Liver (tissue), 8 donors: ENCODE measurements at regions not wholly inside any gene's neighbourhood (a gene's known extent, or its start where the extent isn't known, plus 50 kb on each side); places are given as distances from the start of the nearest gene placed in this dataset.

Experiments used
- DNase-seq: peaks from one replicate; pipeline ENCODE4 v3.0.0-alpha.2; 2017; ENCODE audit warnings: low spot score
- H3K27ac ChIP-seq, 2 donors: one replicate each; pipeline ENCODE4 v1.7.0; 2013; ENCODE audit warnings: inconsistent platforms in 2 of 2, low read length in 2 of 2, control low read depth in 1 of 2, low read depth in 1 of 2, mild to moderate bottlenecking in 1 of 2
- H3K27me3 ChIP-seq, 4 donors: one replicate each; pipeline versions ENCODE4 v1.6.1 to v1.7.0; 2013; ENCODE audit warnings: low read length in 3 of 4, inconsistent platforms in 1 of 4, mild to moderate bottlenecking in 1 of 4, moderate library complexity in 1 of 4; ENCODE audit not compliant: control insufficient read depth in 4 of 4, insufficient read depth in 4 of 4
- H3K36me3 ChIP-seq, 4 donors: one replicate each; pipeline versions ENCODE4 v1.6.1 to v1.7.0; 2013; ENCODE audit warnings: low read length in 3 of 4, mild to moderate bottlenecking in 3 of 4, low read depth in 1 of 4, moderate library complexity in 1 of 4; ENCODE audit not compliant: control insufficient read depth in 4 of 4, insufficient read depth in 3 of 4
- H3K4me1 ChIP-seq, 4 donors: one replicate each; pipeline versions ENCODE4 v1.6.1 to v1.7.0; 2013; ENCODE audit warnings: low read length in 3 of 4, mild to moderate bottlenecking in 3 of 4, moderate library complexity in 1 of 4; ENCODE audit not compliant: control insufficient read depth in 4 of 4, insufficient read depth in 4 of 4
- H3K4me3 ChIP-seq, 3 donors: one replicate each; pipeline versions ENCODE4 v1.6.1 to v1.7.0; 2013; ENCODE audit warnings: low read length in 3 of 3, control low read depth in 1 of 3, low read depth in 1 of 3, mild to moderate bottlenecking in 1 of 3
- H3K9ac ChIP-seq, 2 donors: one replicate each; pipeline ENCODE4 v1.7.0; 2013; ENCODE audit warnings: low read length in 2 of 2, mild to moderate bottlenecking in 2 of 2, moderate library complexity in 2 of 2, control low read depth in 1 of 2, low read depth in 1 of 2
- H3K9me3 ChIP-seq, 4 donors: one replicate each; pipeline versions ENCODE4 v1.6.1 to v1.7.0; 2013; ENCODE audit warnings: low read length in 3 of 4; ENCODE audit not compliant: control insufficient read depth in 4 of 4
- ATF3 ChIP-seq: IDR thresholded peaks from 2 replicates; pipeline ENCODE4 v1.6.1; 2016; ENCODE audit warnings: antibody characterized with exemption
- CTCF ChIP-seq: fragments of 150-350 bp; IDR thresholded peaks from 2 replicates; pipeline ENCODE4 v1.5.1; 2017; ENCODE audit warnings: improper control_type of control experiment, low read depth, low read length; ENCODE audit not compliant: missing input control
- EGR1 ChIP-seq, 2 donors: IDR thresholded peaks; 2 replicates each; pipeline ENCODE4 v1.6.1; 2016 to 2018; ENCODE audit warnings: antibody characterized with exemption in 2 of 2, low read depth in 2 of 2
- FOXA1 ChIP-seq: IDR thresholded peaks from 2 replicates; pipeline ENCODE4 v1.6.1; 2016; ENCODE audit warnings: antibody characterized with exemption
- FOXA2 ChIP-seq: IDR thresholded peaks from 2 replicates; pipeline ENCODE4 v1.6.1; 2016; ENCODE audit warnings: antibody characterized with exemption
- GABPA ChIP-seq, 2 donors: IDR thresholded peaks in 1 of 2; conservative IDR thresholded peaks in 1 of 2; 2 replicates each; pipeline ENCODE4 v1.6.1; 2016; ENCODE audit warnings: antibody characterized with exemption in 2 of 2, mild to moderate bottlenecking in 1 of 2, moderate library complexity in 1 of 2
- HNF4A ChIP-seq, 2 donors: conservative IDR thresholded peaks; 2 replicates each; pipeline ENCODE4 v1.6.1; 2016; ENCODE audit warnings: antibody characterized with exemption in 2 of 2, mild to moderate bottlenecking in 2 of 2
- HNF4G ChIP-seq: IDR thresholded peaks from 2 replicates; pipeline ENCODE4 v1.6.1; 2016; ENCODE audit warnings: antibody characterized with exemption
- JUND ChIP-seq, 2 donors: IDR thresholded peaks; 2 replicates each; pipeline ENCODE4 v1.6.1; 2016; ENCODE audit warnings: antibody characterized with exemption in 2 of 2
- NR2F2 ChIP-seq: IDR thresholded peaks from 2 replicates; pipeline ENCODE4 v1.6.1; 2016; ENCODE audit warnings: antibody characterized with exemption
- RAD21 ChIP-seq, 2 donors: IDR thresholded peaks; 2 replicates each; pipeline ENCODE4 v1.6.1; 2016; ENCODE audit warnings: antibody characterized with exemption in 2 of 2, mild to moderate bottlenecking in 2 of 2
- REST ChIP-seq: IDR thresholded peaks from 2 replicates; pipeline ENCODE4 v1.6.1; 2016; ENCODE audit warnings: antibody characterized with exemption, mild to moderate bottlenecking
- RXRA ChIP-seq, 2 donors: IDR thresholded peaks; 2 replicates each; pipeline ENCODE4 v1.6.1; 2017 to 2018; ENCODE audit warnings: antibody characterized with exemption in 2 of 2, mild to moderate bottlenecking in 1 of 2
- SP1 ChIP-seq: IDR thresholded peaks from 2 replicates; pipeline ENCODE4 v1.6.1; 2018; ENCODE audit warnings: antibody characterized with exemption, mild to moderate bottlenecking
- TAF1 ChIP-seq: conservative IDR thresholded peaks from 2 replicates; pipeline ENCODE4 v1.6.1; 2016; ENCODE audit warnings: antibody characterized with exemption, mild to moderate bottlenecking
- YY1 ChIP-seq: IDR thresholded peaks from 2 replicates; pipeline ENCODE4 v1.6.1; 2016; ENCODE audit warnings: antibody characterized with exemption, mild to moderate bottlenecking
- ZBTB33 ChIP-seq: IDR thresholded peaks from 2 replicates; pipeline ENCODE4 v1.6.1; 2016; ENCODE audit warnings: antibody characterized with exemption
- WGBS: extraction: QIAGEN DNeasy Blood & Tissue Kit; methylation state at CpG from one replicate; pipeline ENCODE4 v1.1.7; 2013; 5-methylcytosine and 5-hydroxymethylcytosine counted together
- TF ChIP-seq, protein P1 (sequence below): IDR thresholded peaks from 2 replicates; pipeline ENCODE4 v1.6.1; 2016; ENCODE audit warnings: antibody characterized with exemption
- donor health status: healthy.
- donor health status: healthy.
- donor health status: healthy.
- donor health status: healthy.
- donor health status: healthy.

GRCh38 chr12:108448246-108448645, 66.8 kb upstream of the FICD start:
- H3K27me3 ChIP-seq = no peaks in the 10 kb centered on the region
- no peak for TF ChIP-seq TAF1
- TF ChIP-seq REST = no peak
- no peak for TF ChIP-seq FOXA1
- no peak for TF ChIP-seq CTCF
- TF ChIP-seq JUND (IDR thresholded peaks at IDR 0.05) = no peak
- TF ChIP-seq HNF4G = no peak
- TF ChIP-seq NR2F2 = no peak
- no peak for TF ChIP-seq HNF4A (conservative IDR thresholded peaks at IDR 0.05)
- no peak for TF ChIP-seq SP1
- TF ChIP-seq YY1 = no peak
- TF ChIP-seq, protein P1, sequence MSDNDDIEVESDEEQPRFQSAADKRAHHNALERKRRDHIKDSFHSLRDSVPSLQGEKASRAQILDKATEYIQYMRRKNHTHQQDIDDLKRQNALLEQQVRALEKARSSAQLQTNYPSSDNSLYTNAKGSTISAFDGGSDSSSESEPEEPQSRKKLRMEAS = no peak
- TF ChIP-seq RAD21 (IDR thresholded peaks at IDR 0.05) = no peak
- no peak for TF ChIP-seq RXRA (IDR thresholded peaks at IDR 0.05)
- no peak for TF ChIP-seq ZBTB33
- TF ChIP-seq GABPA (IDR thresholded peaks at IDR 0.05 in 1 of 2, conservative IDR thresholded peaks at IDR 0.05 in 1 of 2) = no peak
- TF ChIP-seq ATF3 = no peak
- no peak for TF ChIP-seq EGR1 (IDR thresholded peaks at IDR 0.05; ENCODE audit: low read depth in 2 of 2)
- TF ChIP-seq FOXA2 = no peak
- no peaks in the 10 kb centered on the region for H3K36me3 ChIP-seq
- DNase-seq = no peak
- no peak overlapping the region for H3K4me3 ChIP-seq
- no peak overlapping the region for H3K9ac ChIP-seq
- H3K9me3 ChIP-seq = no peaks in the 10 kb centered on the region
- no peaks in the 10 kb centered on the region for H3K4me1 ChIP-seq
- no peak overlapping the region for H3K27ac ChIP-seq
- 56% methylated on average over 5 of the region's 5 CpGs for WGBS
